ENCODE measurements at regions not wholly inside any gene's neighbourhood (a gene's known extent, or its start where the extent isn't known, plus 50 kb on each side); places are given as distances from the start of the nearest gene placed in this dataset.

- Histone ChIP-seq H3K36me3 (ENCODE audit: control insufficient read depth in 2 of 2, insufficient read depth in 2 of 2, low read length in 1 of 2) (no peaks in the 10 kb centered on the region), H3K27me3 (ENCODE audit: control insufficient read depth in 2 of 2, insufficient read depth in 1 of 2, low read length in 1 of 2) (no peaks in the 10 kb centered on the region), H3K4me3 (ENCODE audit: low read length in 2 of 2) (no peak overlapping the region), H3K27ac (ENCODE audit: low read depth in 1 of 2, low read length in 1 of 2) (no peak overlapping the region), H3K4me1 (ENCODE audit: control insufficient read depth in 2 of 2, insufficient read depth in 2 of 2, low read length in 2 of 2) (no peaks in the 10 kb centered on the region), H3K9me3 (ENCODE audit: control insufficient read depth in 2 of 2, insufficient read depth in 1 of 2, low read length in 1 of 2) (no peaks in the 10 kb centered on the region)
- 96% methylated on average over 6 of the region's 6 CpGs for WGBS
- no peak for DNase-seq (ENCODE audit: low read depth in 6 of 9, low spot score in 9 of 9)
Observed at GRCh38 chr15:35689266-35689665, 143.3 kb upstream of the DPH6 start.

GRCh38 chr15:35690089-35690488 lies 144.1 kb upstream of the DPH6 start:
- Histone ChIP-seq H3K27me3 (ENCODE audit: control insufficient read depth in 2 of 2, insufficient read depth in 1 of 2, low read length in 1 of 2) (no peaks in the 10 kb centered on the region), H3K9me3 (ENCODE audit: control insufficient read depth in 2 of 2, insufficient read depth in 1 of 2, low read length in 1 of 2) (no peaks in the 10 kb centered on the region), H3K4me3 (ENCODE audit: low read length in 2 of 2) (no peak overlapping the region), H3K4me1 (ENCODE audit: control insufficient read depth in 2 of 2, insufficient read depth in 2 of 2, low read length in 2 of 2) (no peaks in the 10 kb centered on the region), H3K27ac (ENCODE audit: low read depth in 1 of 2, low read length in 1 of 2) (no peak overlapping the region), H3K36me3 (ENCODE audit: control insufficient read depth in 2 of 2, insufficient read depth in 2 of 2, low read length in 1 of 2) (no peaks in the 10 kb centered on the region)
- WGBS: 96% methylated on average over 1 of the region's 1 CpG
- no peak for DNase-seq (ENCODE audit: low read depth in 6 of 9, low spot score in 9 of 9)

- Histone ChIP-seq H3K27ac (ENCODE audit: low read depth in 1 of 2, low read length in 1 of 2) (no peak overlapping the region), H3K9me3 (ENCODE audit: control insufficient read depth in 2 of 2, insufficient read depth in 1 of 2, low read length in 1 of 2) (no peaks in the 10 kb centered on the region), H3K4me1 (ENCODE audit: control insufficient read depth in 2 of 2, insufficient read depth in 2 of 2, low read length in 2 of 2) (no peaks in the 10 kb centered on the region), H3K4me3 (ENCODE audit: low read length in 2 of 2) (no peak overlapping the region), H3K36me3 (ENCODE audit: control insufficient read depth in 2 of 2, insufficient read depth in 2 of 2, low read length in 1 of 2) (no peaks in the 10 kb centered on the region), H3K27me3 (ENCODE audit: control insufficient read depth in 2 of 2, insufficient read depth in 1 of 2, low read length in 1 of 2) (no peaks in the 10 kb centered on the region)
- WGBS: 72% methylated on average over 1 of the region's 1 CpG
- DNase-seq (ENCODE audit: low read depth in 6 of 9, low spot score in 9 of 9): peak in 1 of 9 donors; percentile 5
Observed at GRCh38 chr15:35690698-35691116, 144.7 kb upstream of the DPH6 start.

DNA sequence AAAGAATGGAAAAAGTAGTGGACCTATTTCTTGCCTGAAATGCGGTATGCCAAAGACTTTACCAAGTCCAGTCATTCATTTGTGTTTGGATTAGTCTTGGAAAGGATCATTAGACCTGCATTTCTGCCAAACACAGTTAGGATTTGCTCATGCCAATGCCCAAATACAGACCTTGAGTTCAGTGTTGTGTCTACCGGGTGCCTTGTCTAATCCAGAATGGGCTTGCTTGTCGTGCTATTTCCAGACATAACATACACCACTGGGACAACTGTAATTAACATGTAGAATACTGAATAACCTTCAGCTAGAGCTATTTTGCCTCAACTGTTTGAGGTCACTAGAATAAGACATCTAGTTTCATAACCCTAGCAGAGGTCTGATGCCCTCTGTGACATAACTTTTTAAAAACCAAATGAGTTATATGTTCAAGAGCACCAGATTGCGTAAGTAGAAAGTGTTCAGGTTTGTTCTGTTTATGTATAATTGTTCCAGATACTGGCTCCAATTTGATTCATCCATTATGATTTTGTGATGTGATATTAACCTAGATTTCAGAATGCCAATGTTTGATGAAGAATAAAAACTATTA lies 145.3 kb upstream of the DPH6 start:
- no peak for DNase-seq (ENCODE audit: low read depth in 6 of 9, low spot score in 9 of 9)
- Histone ChIP-seq H3K27ac (ENCODE audit: low read depth in 1 of 2, low read length in 1 of 2) (no peak overlapping the region), H3K27me3 (ENCODE audit: control insufficient read depth in 2 of 2, insufficient read depth in 1 of 2, low read length in 1 of 2) (no peaks in the 10 kb centered on the region), H3K9me3 (ENCODE audit: control insufficient read depth in 2 of 2, insufficient read depth in 1 of 2, low read length in 1 of 2) (no peaks in the 10 kb centered on the region), H3K36me3 (ENCODE audit: control insufficient read depth in 2 of 2, insufficient read depth in 2 of 2, low read length in 1 of 2) (no peaks in the 10 kb centered on the region), H3K4me1 (ENCODE audit: control insufficient read depth in 2 of 2, insufficient read depth in 2 of 2, low read length in 2 of 2) (no peaks in the 10 kb centered on the region), H3K4me3 (ENCODE audit: low read length in 2 of 2) (no peak overlapping the region)
- 95% methylated on average over 4 of the region's 4 CpGs for WGBS

GRCh38 chr15:35691891-35692867 lies 146.2 kb upstream of the DPH6 start:
- DNase-seq (ENCODE audit: low read depth in 6 of 9, low spot score in 9 of 9): no peak
- no peak overlapping the region for H3K27ac ChIP-seq (ENCODE audit: low read depth in 1 of 2, low read length in 1 of 2)
- no peak overlapping the region for H3K4me3 ChIP-seq (ENCODE audit: low read length in 2 of 2)
- no peaks in the 10 kb centered on the region for H3K4me1 ChIP-seq (ENCODE audit: control insufficient read depth in 2 of 2, insufficient read depth in 2 of 2, low read length in 2 of 2)
- H3K27me3 ChIP-seq (ENCODE audit: control insufficient read depth in 2 of 2, insufficient read depth in 1 of 2, low read length in 1 of 2): no peaks in the 10 kb centered on the region
- 94% methylated on average over 2 of the region's 2 CpGs for WGBS
- H3K36me3 ChIP-seq (ENCODE audit: control insufficient read depth in 2 of 2, insufficient read depth in 2 of 2, low read length in 1 of 2): no peaks in the 10 kb centered on the region
- no peaks in the 10 kb centered on the region for H3K9me3 ChIP-seq (ENCODE audit: control insufficient read depth in 2 of 2, insufficient read depth in 1 of 2, low read length in 1 of 2)

GRCh38 chr15:35693286-35693685 lies 147.3 kb upstream of the DPH6 start:
- no peaks in the 10 kb centered on the region for H3K9me3 ChIP-seq (ENCODE audit: control insufficient read depth in 2 of 2, insufficient read depth in 1 of 2, low read length in 1 of 2)
- H3K4me3 ChIP-seq (ENCODE audit: low read length in 2 of 2): no peak overlapping the region
- no peaks in the 10 kb centered on the region for H3K36me3 ChIP-seq (ENCODE audit: control insufficient read depth in 2 of 2, insufficient read depth in 2 of 2, low read length in 1 of 2)
- H3K4me1 ChIP-seq (ENCODE audit: control insufficient read depth in 2 of 2, insufficient read depth in 2 of 2, low read length in 2 of 2): no peaks in the 10 kb centered on the region
- no peak overlapping the region for H3K27ac ChIP-seq (ENCODE audit: low read depth in 1 of 2, low read length in 1 of 2)
- WGBS: 71% methylated on average over 2 of the region's 2 CpGs
- H3K27me3 ChIP-seq (ENCODE audit: control insufficient read depth in 2 of 2, insufficient read depth in 1 of 2, low read length in 1 of 2): no peaks in the 10 kb centered on the region
- DNase-seq (ENCODE audit: low read depth in 6 of 9, low spot score in 9 of 9): no peak

- Histone ChIP-seq H3K9me3 (ENCODE audit: control insufficient read depth in 2 of 2, insufficient read depth in 1 of 2, low read length in 1 of 2) (no peaks in the 10 kb centered on the region), H3K27ac (ENCODE audit: low read depth in 1 of 2, low read length in 1 of 2) (no peak overlapping the region), H3K4me3 (ENCODE audit: low read length in 2 of 2) (no peak overlapping the region), H3K36me3 (ENCODE audit: control insufficient read depth in 2 of 2, insufficient read depth in 2 of 2, low read length in 1 of 2) (no peaks in the 10 kb centered on the region), H3K27me3 (ENCODE audit: control insufficient read depth in 2 of 2, insufficient read depth in 1 of 2, low read length in 1 of 2) (no peaks in the 10 kb centered on the region), H3K4me1 (ENCODE audit: control insufficient read depth in 2 of 2, insufficient read depth in 2 of 2, low read length in 2 of 2) (no peaks in the 10 kb centered on the region)
- no peak for DNase-seq (ENCODE audit: low read depth in 6 of 9, low spot score in 9 of 9)
- 87% methylated on average over 3 of the region's 3 CpGs for WGBS
Observed at GRCh38 chr15:35693886-35694285, 147.9 kb upstream of the DPH6 start.

- H3K4me3 ChIP-seq (ENCODE audit: low read length in 2 of 2): no peak overlapping the region
- no peaks in the 10 kb centered on the region for H3K4me1 ChIP-seq (ENCODE audit: control insufficient read depth in 2 of 2, insufficient read depth in 2 of 2, low read length in 2 of 2)
- H3K27ac ChIP-seq (ENCODE audit: low read depth in 1 of 2, low read length in 1 of 2): no peak overlapping the region
- no peaks in the 10 kb centered on the region for H3K36me3 ChIP-seq (ENCODE audit: control insufficient read depth in 2 of 2, insufficient read depth in 2 of 2, low read length in 1 of 2)
- no peak for DNase-seq (ENCODE audit: low read depth in 6 of 9, low spot score in 9 of 9)
- H3K9me3 ChIP-seq (ENCODE audit: control insufficient read depth in 2 of 2, insufficient read depth in 1 of 2, low read length in 1 of 2): no peaks in the 10 kb centered on the region
- WGBS: 95% methylated on average over 2 of the region's 2 CpGs
- no peaks in the 10 kb centered on the region for H3K27me3 ChIP-seq (ENCODE audit: control insufficient read depth in 2 of 2, insufficient read depth in 1 of 2, low read length in 1 of 2)
Observed at GRCh38 chr15:35695003-35695402, 149.0 kb upstream of the DPH6 start.

GRCh38 chr15:35696767-35697231 lies 150.8 kb upstream of the DPH6 start:
- Histone ChIP-seq H3K9me3 (ENCODE audit: control insufficient read depth in 2 of 2, insufficient read depth in 1 of 2, low read length in 1 of 2) (no peaks in the 10 kb centered on the region), H3K27ac (ENCODE audit: low read depth in 1 of 2, low read length in 1 of 2) (no peak overlapping the region), H3K27me3 (ENCODE audit: control insufficient read depth in 2 of 2, insufficient read depth in 1 of 2, low read length in 1 of 2) (no peaks in the 10 kb centered on the region), H3K4me1 (ENCODE audit: control insufficient read depth in 2 of 2, insufficient read depth in 2 of 2, low read length in 2 of 2) (no peaks in the 10 kb centered on the region), H3K36me3 (ENCODE audit: control insufficient read depth in 2 of 2, insufficient read depth in 2 of 2, low read length in 1 of 2) (no peaks in the 10 kb centered on the region), H3K4me3 (ENCODE audit: low read length in 2 of 2) (no peak overlapping the region)
- DNase-seq (ENCODE audit: low read depth in 6 of 9, low spot score in 9 of 9): no peak
- 93% methylated on average over 5 of the region's 5 CpGs for WGBS
